ENCODE measurements at regions not wholly inside any gene's neighbourhood (a gene's known extent, or its start where the extent isn't known, plus 50 kb on each side); places are given as distances from the start of the nearest gene placed in this dataset.

- DNase-seq, result no peak
Measured at GRCh38 chr22:47740109-47740805, 977.8 kb downstream of the TBC1D22A start.

GRCh38 chr22:47739291-47740015, 977.0 kb downstream of the TBC1D22A start:
- no peak for DNase-seq

GRCh38 chr22:47738472-47739013, 976.1 kb downstream of the TBC1D22A start:
- no peak for DNase-seq

- DNase-seq, result no peak
Measured at GRCh38 chr22:47736186-47737034, 974.0 kb downstream of the TBC1D22A start.

- no peak for DNase-seq
Measured at GRCh38 chr22:47734511-47734910, 972.1 kb downstream of the TBC1D22A start.

- no peak for DNase-seq
Measured at GRCh38 chr22:47727641-47728040, 965.2 kb downstream of the TBC1D22A start.

GRCh38 chr22:47724751-47725150, 962.3 kb downstream of the TBC1D22A start:
- DNase-seq, result no peak

GRCh38 chr22:47724030-47724429, 961.6 kb downstream of the TBC1D22A start:
- no peak for DNase-seq

GRCh38 chr22:47718337-47718736, 955.9 kb downstream of the TBC1D22A start:
- DNase-seq, result no peak

- DNase-seq, result no peak
Measured at GRCh38 chr22:47716890-47717615, 954.6 kb downstream of the TBC1D22A start.

GRCh38 chr22:47715866-47716578, 953.6 kb downstream of the TBC1D22A start:
- no peak for DNase-seq

GRCh38 chr22:47713941-47714340, 951.5 kb downstream of the TBC1D22A start:
- no peak for DNase-seq

- DNase-seq, result no peak
Measured at GRCh38 chr22:47710135-47710534, 947.7 kb downstream of the TBC1D22A start.

GRCh38 chr22:47705350-47705749, 942.9 kb downstream of the TBC1D22A start:
- no peak for DNase-seq

GRCh38 chr22:47698906-47699305, 936.5 kb downstream of the TBC1D22A start:
- no peak for DNase-seq

GRCh38 chr22:47697861-47698260, 935.4 kb downstream of the TBC1D22A start:
- DNase-seq, result no peak

- no peak for DNase-seq
Measured at GRCh38 chr22:47696776-47697175, 934.3 kb downstream of the TBC1D22A start.

- DNase-seq, result no peak
Measured at GRCh38 chr22:47695176-47695575, 932.7 kb downstream of the TBC1D22A start.

- DNase-seq, result no peak
Measured at GRCh38 chr22:47694536-47695130, 932.2 kb downstream of the TBC1D22A start.

- no peak for DNase-seq
Measured at GRCh38 chr22:47693606-47694005, 931.2 kb downstream of the TBC1D22A start.

- DNase-seq, result no peak
Measured at GRCh38 chr22:47692811-47693210, 930.4 kb downstream of the TBC1D22A start.
